ENCODE measurements at regions not wholly inside any gene's neighbourhood (a gene's known extent, or its start where the extent isn't known, plus 50 kb on each side); places are given as distances from the start of the nearest gene placed in this dataset.

DNA sequence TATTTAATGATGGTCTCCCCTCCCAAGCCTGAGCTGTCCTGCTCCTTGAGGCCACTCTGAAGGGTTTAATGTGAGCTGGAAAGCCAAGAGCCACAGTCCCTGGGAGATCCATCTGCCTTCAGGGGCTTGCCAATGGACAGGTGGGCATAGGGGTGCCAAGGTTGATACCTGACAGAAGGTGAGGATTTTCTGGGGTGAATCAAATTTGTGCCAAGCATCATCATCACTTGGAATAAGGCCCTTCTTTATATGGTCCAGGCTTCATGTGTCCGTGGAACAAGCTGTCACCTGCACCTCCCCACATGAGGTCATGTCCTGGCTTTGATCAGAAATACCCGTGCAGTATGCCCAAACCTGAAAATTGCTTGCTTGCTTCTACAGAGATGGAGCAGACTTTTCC lies 71.9 kb upstream of the CTNNB1 start:
- FAIRE-seq (no peak), DNase-seq (ENCODE audit: extremely low read depth in 1 of 4, low spot score in 3 of 4) (no peak), ATAC-seq (no peak)
- Histone ChIP-seq H3K9me1 (ENCODE audit: control insufficient read depth, insufficient read depth, low read length) (no peaks in the 10 kb centered on the region), H3K4me2 (ENCODE audit: insufficient read depth, low read length) (no peak overlapping the region), H3K27me3 (ENCODE audit: control insufficient read depth in 2 of 2, insufficient read depth in 2 of 2, low read length in 2 of 2) (peaks cover 2 to 4% of the 10 kb centered on the region in 2 experiments; a peak in 1 of 5 replicates), H3K9ac (ENCODE audit: insufficient read depth in 1 of 2, low read depth in 2 of 2, low read length in 2 of 2) (no peak overlapping the region), H3K9me3 (replicated peaks; ENCODE audit: control insufficient read depth, insufficient read depth, low read depth, low read length) (no peaks in the 10 kb centered on the region), H4K20me1 (replicated peaks; ENCODE audit: control insufficient read depth, insufficient read depth, low read length) (no peaks in the 10 kb centered on the region), H2AFZ (ENCODE audit: low read depth, low read length) (no peak overlapping the region), H3K36me3 (ENCODE audit: control insufficient read depth, insufficient read depth, low read length) (no peaks in the 10 kb centered on the region), H3K4me1 (replicated peaks in 1 of 2; ENCODE audit: control insufficient read depth in 2 of 2, insufficient read depth in 2 of 2, low read length in 2 of 2) (peaks cover 0 to 9% of the 10 kb centered on the region in 2 experiments; a peak in 3 of 5 replicates), H3K79me2 (ENCODE audit: control insufficient read depth, insufficient read depth, low read length) (no peaks in the 10 kb centered on the region), H3K4me3 (no peak overlapping the region), H3K27ac (ENCODE audit: extremely low read depth, low read depth, low read length) (no peak overlapping the region)
- WGBS (ENCODE audit: insufficient coverage, low coverage, missing lambda C conversion rate), result 0% methylated on average over 2 of the region's 2 CpGs
- no TSS peak for BruUV-seq (replicated peaks)
- TF ChIP-seq KLF10 (CRISPR knock-in tag; IDR thresholded peaks at IDR 0.05) (no peak), ZNF347 (CRISPR knock-in tag; IDR thresholded peaks at IDR 0.05; ENCODE audit: low read depth) (no peak), ZHX1 (conservative IDR thresholded peaks at IDR 0.05; ENCODE audit: low read length) (no peak), ZBTB7A (IDR thresholded peaks at IDR 0.05; ENCODE audit: borderline replicate concordance, control insufficient read depth, low read depth, low read length) (no peak), TCFL5 (CRISPR knock-in tag; conservative IDR thresholded peaks at IDR 0.05) (no peak), HDAC6 (IDR thresholded peaks at IDR 0.05; ENCODE audit: low read depth, low read length) (no peak), STAT5B (CRISPR knock-in tag; IDR thresholded peaks at IDR 0.05) (no peak), GABPB1 (CRISPR knock-in tag; IDR thresholded peaks at IDR 0.05) (no peak), REST (IDR thresholded peaks at IDR 0.05; ENCODE audit: borderline replicate concordance) (no peak), REST (CRISPR knock-in tag; IDR thresholded peaks at IDR 0.05; ENCODE audit: low read depth) (no peak), BRCA1 (IDR thresholded peaks at IDR 0.05) (no peak), BRCA1 (CRISPR knock-in tag; IDR thresholded peaks at IDR 0.05) (no peak), KDM5B (IDR thresholded peaks at IDR 0.05; ENCODE audit: insufficient replicate concordance, low read depth, low read length) (no peak), PPARD (CRISPR knock-in tag; IDR thresholded peaks at IDR 0.05) (no peak), HNRNPL (IDR thresholded peaks at IDR 0.05; ENCODE audit: low read depth, low read length) (no peak)
- ChIA-PET CTCF (ENCODE audit: low intra/inter-chr PET ratio) (no interaction called here), POLR2A (no interaction called here)
- in situ Hi-C loops (cut with MboI) (no loop called here), intact Hi-C loops (cut with micrococcal nuclease) (no loop called here)
